A673 (cell line): ENCODE measurements at regions not wholly inside any gene's neighbourhood (a gene's known extent, or its start where the extent isn't known, plus 50 kb on each side); places are given as distances from the start of the nearest gene placed in this dataset.
"Not testable (repeated sequence)": the region's sequence is repeated elsewhere in the genome, so short reads cannot be mapped to it uniquely, and the experiment has no call there.

Source experiments
- BruUV-seq: library from RNA; stranded (reverse); fragments of 400-500 nt; replicated peaks from 2 replicates; lab custom pipeline; 2021; lab: Mats Ljungman, UMichigan
- CTCF ChIA-PET: fragments of 300-600 bp; sonication (Branson Sonifier 250); formaldehyde crosslinking; loops from one replicate; lab custom pipeline; 2022; ENCODE audit warnings: antibody characterized with exemption; lab: Charles Lee
- POLR2A ChIA-PET: fragments of 300-600 bp; sonication (Branson Sonifier 250); formaldehyde crosslinking; loops from one replicate; lab custom pipeline; 2022; ENCODE audit warnings: antibody characterized with exemption; ENCODE audit not compliant: low non-redundant PET; lab: Charles Lee
- DNase-seq: peaks from one replicate; pipeline ENCODE4 v3.0.0-alpha.2; 2015; ENCODE audit warnings: low spot score
- H3K27ac ChIP-seq: fragments of 200-600 bp; sonication (generic); 2 replicates; pipeline ENCODE4 v1.5.1; 2016; ENCODE audit warnings: mixed run types, low read depth, mild to moderate bottlenecking, mixed read lengths, antibody characterized with exemption, low read length; ENCODE audit not compliant: poor library complexity, severe bottlenecking
- H3K27me3 ChIP-seq: fragments of 200-600 bp; sonication (generic); replicated peaks from 2 replicates; pipeline ENCODE4 v1.6.1; 2017; ENCODE audit warnings: mixed run types, low read depth, mild to moderate bottlenecking, mixed read lengths, antibody characterized with exemption, low read length; ENCODE audit not compliant: insufficient read depth, poor library complexity
- H3K36me3 ChIP-seq: fragments of 200-600 bp; sonication (generic); 2 replicates; pipeline ENCODE4 v1.6.1; 2016; ENCODE audit warnings: mixed run types, mild to moderate bottlenecking, mixed read lengths, antibody characterized with exemption, low read length; ENCODE audit not compliant: insufficient read depth, poor library complexity, severe bottlenecking
- H3K4me1 ChIP-seq: fragments of 200-600 bp; sonication (generic); 2 replicates; pipeline ENCODE4 v1.6.1; 2017; ENCODE audit warnings: mixed run types, mild to moderate bottlenecking, mixed read lengths, antibody characterized with exemption, low read length; ENCODE audit not compliant: insufficient read depth, poor library complexity, severe bottlenecking
- H3K4me3 ChIP-seq: fragments of 200-600 bp; sonication (generic); 2 replicates; pipeline ENCODE4 v1.5.1; 2016; ENCODE audit warnings: low read depth, mixed run types, mild to moderate bottlenecking, mixed read lengths, low read length; ENCODE audit not compliant: poor library complexity, severe bottlenecking
- H3K9me3 ChIP-seq: fragments of 200-600 bp; sonication (generic); 2 replicates; pipeline ENCODE4 v1.6.1; 2016; ENCODE audit warnings: mixed run types, low read depth, mild to moderate bottlenecking, mixed read lengths, antibody characterized with exemption, low read length; ENCODE audit not compliant: poor library complexity, severe bottlenecking
- CTCF ChIP-seq: fragments of 300-800, 200-600 bp; sonication (generic); conservative IDR thresholded peaks from 2 replicates; pipeline ENCODE4 v1.5.1; 2017; ENCODE audit warnings: low read depth, mild to moderate bottlenecking, antibody characterized with exemption, low read length, moderate library complexity, mixed read lengths
- EZH2 ChIP-seq: fragments of 200-600 bp; sonication (generic); IDR thresholded peaks from 2 replicates; pipeline ENCODE4 v1.6.1; 2017; ENCODE audit warnings: borderline replicate concordance, low read depth, mild to moderate bottlenecking, mixed read lengths, antibody characterized with exemption, low read length; ENCODE audit not compliant: poor library complexity, severe bottlenecking
- intact Hi-C: fragments of 100-400 bp; cut with micrococcal nuclease; formaldehyde crosslinking; loops from one replicate; pipeline ENCODE4 v1.10.0; 2022; ENCODE audit not compliant: unreplicated experiment

- Histone ChIP-seq H3K36me3 (no peaks in the 10 kb centered on the region), H3K27me3 (no peaks in the 10 kb centered on the region), H3K9me3 (no peaks in the 10 kb centered on the region), H3K4me1 (no peaks in the 10 kb centered on the region), H3K4me3 (no peak overlapping the region), H3K27ac (no peak overlapping the region)
- TF ChIP-seq EZH2 = no peak
- no peak for TF ChIP-seq CTCF
- ChIA-PET CTCF (interaction anchor here (0.6 kb wide), 1 partner anchor 41 kb away, joined by 3 read pairs; no protein-coding TSS in a partner anchor), POLR2A (no interaction called here)
- DNase-seq = no peak
- BruUV-seq = no TSS peak
- intact Hi-C loops = no loop called here
Measured at GRCh38 chr11:22089609-22090008, 103.3 kb upstream of the ANO5 start.

DNA sequence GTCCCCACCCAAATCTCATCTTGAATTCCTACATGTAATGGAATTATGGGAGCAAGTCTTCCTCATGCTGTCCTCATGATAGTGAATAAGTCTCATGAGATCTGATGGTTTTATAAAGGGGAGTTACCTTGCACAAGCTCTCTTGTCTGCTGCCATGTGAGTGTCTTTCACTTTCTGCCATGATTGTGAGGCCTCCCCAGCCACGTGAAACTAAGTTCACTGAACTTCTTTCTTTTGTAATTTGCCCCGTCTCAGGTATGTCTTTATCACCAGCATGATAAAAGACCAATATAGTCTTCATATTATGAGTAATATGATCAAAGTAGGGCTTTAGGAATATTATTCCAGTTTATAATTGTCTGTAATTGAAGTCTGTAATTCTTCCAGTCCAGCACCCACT is 86.3 kb upstream of the ANO5 start:
- BruUV-seq = no TSS peak
- ChIA-PET CTCF (no interaction called here), POLR2A (no interaction called here)
- H3K4me1 ChIP-seq = no peaks in the 10 kb centered on the region
- H3K27ac ChIP-seq = no peak overlapping the region
- no peaks in the 10 kb centered on the region for H3K27me3 ChIP-seq
- no peaks in the 10 kb centered on the region for H3K36me3 ChIP-seq
- no peak for DNase-seq
- no peak for TF ChIP-seq EZH2
- TF ChIP-seq CTCF = no peak
- H3K9me3 ChIP-seq = no peaks in the 10 kb centered on the region
- H3K4me3 ChIP-seq = no peak overlapping the region
- intact Hi-C loops = no loop called here

- no TSS peak for BruUV-seq
- ChIA-PET CTCF (no interaction called here), POLR2A (no interaction called here)
- Histone ChIP-seq H3K9me3 (no peaks in the 10 kb centered on the region), H3K4me1 (no peaks in the 10 kb centered on the region), H3K36me3 (no peaks in the 10 kb centered on the region), H3K27ac (no peak overlapping the region), H3K4me3 (no peak overlapping the region), H3K27me3 (no peaks in the 10 kb centered on the region)
- intact Hi-C loops = no loop called here
- no peak for DNase-seq
- TF ChIP-seq EZH2 (no peak), CTCF (no peak)
Measured at GRCh38 chr11:22115470-22116029, 77.3 kb upstream of the ANO5 start.

- DNase-seq, H3K9me3 ChIP-seq, H3K27me3 ChIP-seq, H3K27ac ChIP-seq, BruUV-seq, CTCF ChIA-PET, intact Hi-C loops, H3K4me1 ChIP-seq, POLR2A ChIA-PET, H3K4me3 ChIP-seq, H3K36me3 ChIP-seq: not testable (repeated sequence)
Measured at GRCh38 chr11:22127981-22128380, 64.9 kb upstream of the ANO5 start.
